Cardiac fibroblast (primary cell): ENCODE measurements at regions not wholly inside any gene's neighbourhood (a gene's known extent, or its start where the extent isn't known, plus 50 kb on each side); places are given as distances from the start of the nearest gene placed in this dataset.
"Not testable (repeated sequence)": the region's sequence is repeated elsewhere in the genome, so short reads cannot be mapped to it uniquely, and the experiment has no call there.

Source experiments
- DNase-seq, 2 donors: peaks; one replicate each; pipeline versions ENCODE4 v3.0.0 to v3.0.0-alpha.2; 2010; ENCODE audit warnings: low read depth in 2 of 2
- H3K4me3 ChIP-seq, 2 donors: replicated peaks in 1 of 2; 1 replicate in 1 of 2; 2 replicates in 1 of 2; pipeline ENCODE4 v1.5.1; 2011; ENCODE audit warnings: low read depth in 2 of 2, low read length in 2 of 2, mild to moderate bottlenecking in 2 of 2, moderate library complexity in 1 of 2
- TF ChIP-seq, protein P1 (sequence below): IDR thresholded peaks from one replicate; pipeline ENCODE4 v1.5.1; 2011; ENCODE audit warnings: low read depth, mild to moderate bottlenecking, low read length, inconsistent platforms

DNA sequence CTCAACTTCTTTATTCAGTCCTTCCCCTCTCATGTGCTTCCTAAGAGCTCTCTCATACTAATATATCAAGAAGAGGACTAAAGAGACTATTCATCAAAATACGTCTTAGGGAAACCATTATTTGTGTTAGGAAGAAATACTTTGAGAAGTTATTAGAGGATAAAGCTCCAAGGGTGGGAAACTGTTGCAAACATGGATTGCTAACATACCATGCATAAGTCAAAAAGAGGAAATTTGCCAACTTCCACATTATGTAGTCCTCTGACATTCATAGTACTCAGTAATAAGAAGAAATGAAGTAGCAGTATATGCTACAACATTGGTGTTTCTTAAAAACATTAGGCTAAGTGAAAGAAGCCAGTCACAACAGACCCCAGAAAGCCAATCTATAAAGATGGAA lies 128.8 kb upstream of the CLEC14A start:
- no peak for DNase-seq
- H3K4me3 ChIP-seq: no peak overlapping the region
- TF ChIP-seq, protein P1, sequence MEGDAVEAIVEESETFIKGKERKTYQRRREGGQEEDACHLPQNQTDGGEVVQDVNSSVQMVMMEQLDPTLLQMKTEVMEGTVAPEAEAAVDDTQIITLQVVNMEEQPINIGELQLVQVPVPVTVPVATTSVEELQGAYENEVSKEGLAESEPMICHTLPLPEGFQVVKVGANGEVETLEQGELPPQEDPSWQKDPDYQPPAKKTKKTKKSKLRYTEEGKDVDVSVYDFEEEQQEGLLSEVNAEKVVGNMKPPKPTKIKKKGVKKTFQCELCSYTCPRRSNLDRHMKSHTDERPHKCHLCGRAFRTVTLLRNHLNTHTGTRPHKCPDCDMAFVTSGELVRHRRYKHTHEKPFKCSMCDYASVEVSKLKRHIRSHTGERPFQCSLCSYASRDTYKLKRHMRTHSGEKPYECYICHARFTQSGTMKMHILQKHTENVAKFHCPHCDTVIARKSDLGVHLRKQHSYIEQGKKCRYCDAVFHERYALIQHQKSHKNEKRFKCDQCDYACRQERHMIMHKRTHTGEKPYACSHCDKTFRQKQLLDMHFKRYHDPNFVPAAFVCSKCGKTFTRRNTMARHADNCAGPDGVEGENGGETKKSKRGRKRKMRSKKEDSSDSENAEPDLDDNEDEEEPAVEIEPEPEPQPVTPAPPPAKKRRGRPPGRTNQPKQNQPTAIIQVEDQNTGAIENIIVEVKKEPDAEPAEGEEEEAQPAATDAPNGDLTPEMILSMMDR: no peak

DNA sequence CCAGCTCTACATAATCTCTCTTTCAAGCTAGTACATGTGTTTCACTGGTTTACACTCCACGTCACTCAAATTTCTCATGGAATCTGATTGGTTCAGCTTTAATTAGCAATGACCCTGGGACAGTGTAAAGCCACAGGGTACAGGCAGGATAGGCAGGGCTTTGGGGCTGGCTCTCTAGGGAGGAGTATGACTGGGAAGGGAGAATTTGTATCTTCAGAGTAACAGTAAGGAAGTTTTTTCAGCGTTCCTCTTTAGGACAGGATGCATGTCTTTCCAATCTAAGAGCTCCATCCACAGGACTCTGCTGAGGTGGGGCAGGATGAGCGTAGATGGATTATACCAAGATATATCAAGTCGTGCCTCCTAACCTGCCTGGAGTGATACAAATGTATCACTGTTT lies 112.0 kb upstream of the CLEC14A start:
- no peak for DNase-seq
- TF ChIP-seq, protein P1: no peak
- H3K4me3 ChIP-seq: no peak overlapping the region

DNA sequence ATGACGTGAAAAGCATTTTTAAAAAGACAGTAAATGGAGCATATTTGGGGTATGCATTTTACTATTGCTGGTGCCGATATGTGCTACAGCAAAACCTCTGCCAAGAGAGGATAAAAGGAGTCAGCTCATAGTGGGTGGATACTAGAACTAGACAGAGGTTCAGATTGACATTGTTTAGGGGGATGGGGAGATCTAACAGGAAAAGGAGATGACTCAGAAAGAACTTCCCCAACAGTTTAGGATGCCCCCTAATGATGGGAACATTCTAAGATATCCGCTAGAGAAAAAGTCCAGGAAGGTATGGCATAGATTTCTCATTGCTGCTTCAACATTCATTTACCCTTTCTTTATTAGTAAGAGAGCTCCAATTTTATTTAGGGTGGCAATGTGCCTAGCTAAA lies 110.5 kb upstream of the CLEC14A start:
- DNase-seq: peak; percentile 36 to 51
- TF ChIP-seq, protein P1: no peak
- no peak overlapping the region for H3K4me3 ChIP-seq

DNA sequence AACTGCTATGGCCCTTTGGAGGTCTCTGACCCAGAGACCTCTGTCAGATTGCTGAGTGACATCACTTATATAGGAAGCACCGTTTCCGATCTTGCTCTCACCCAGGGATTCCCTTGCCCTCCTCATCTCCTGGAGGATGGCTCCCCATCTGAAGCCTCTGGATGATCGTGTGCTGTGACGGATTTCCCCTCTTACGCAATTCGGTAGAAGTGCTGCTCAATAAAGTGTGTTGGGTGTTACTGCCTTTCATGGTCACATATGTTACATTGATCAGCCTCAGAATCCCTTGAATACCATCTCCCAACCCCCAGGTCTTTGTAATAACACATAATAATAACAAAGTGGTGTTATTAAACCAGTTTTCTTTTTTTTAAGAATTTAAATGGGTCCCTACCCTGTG lies 107.3 kb upstream of the CLEC14A start:
- TF ChIP-seq, protein P1: no peak
- DNase-seq: no peak
- no peak overlapping the region for H3K4me3 ChIP-seq

DNA sequence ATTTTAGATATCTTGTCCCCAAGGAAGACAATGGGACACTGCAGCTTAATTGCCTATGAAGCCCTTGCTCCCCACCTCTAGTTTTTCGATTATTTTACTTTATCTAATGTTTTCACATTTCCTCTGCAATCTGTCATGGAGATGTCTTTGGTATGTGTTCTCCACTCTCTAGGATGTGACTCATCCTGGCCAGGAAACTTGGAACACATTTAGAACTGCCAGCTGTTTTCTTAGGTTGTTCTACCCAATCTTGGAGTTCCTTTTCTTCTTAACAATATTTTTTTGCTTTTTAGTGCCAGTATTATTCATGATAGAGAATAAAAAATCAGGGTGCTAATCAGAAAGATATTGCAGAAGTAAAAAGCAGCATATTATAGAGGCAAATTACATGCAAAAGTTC lies 101.7 kb upstream of the CLEC14A start:
- DNase-seq: peak; percentile 91
- TF ChIP-seq, protein P1: no peak
- no peak overlapping the region for H3K4me3 ChIP-seq

DNA sequence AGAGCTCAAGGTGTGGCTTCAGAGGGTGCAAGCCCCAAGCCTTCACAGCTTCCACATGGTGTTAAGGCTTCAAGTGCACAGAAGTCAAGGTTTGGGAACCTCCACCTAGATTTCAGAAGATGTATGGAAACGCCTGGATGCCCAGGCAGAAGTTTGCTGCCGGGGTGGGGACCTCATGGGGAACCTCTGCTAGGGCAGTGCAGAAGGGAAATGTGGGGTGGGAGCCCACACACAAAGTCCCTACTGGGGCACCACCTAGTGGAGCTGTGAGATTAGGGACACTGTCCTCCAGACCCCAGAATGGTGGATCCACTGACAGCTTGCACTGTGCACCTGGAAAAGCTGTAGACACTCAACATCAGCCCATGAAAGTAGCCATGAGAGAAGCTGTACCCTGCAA lies 99.6 kb upstream of the CLEC14A start:
- DNase-seq, H3K4me3 ChIP-seq: not testable (repeated sequence)

DNA sequence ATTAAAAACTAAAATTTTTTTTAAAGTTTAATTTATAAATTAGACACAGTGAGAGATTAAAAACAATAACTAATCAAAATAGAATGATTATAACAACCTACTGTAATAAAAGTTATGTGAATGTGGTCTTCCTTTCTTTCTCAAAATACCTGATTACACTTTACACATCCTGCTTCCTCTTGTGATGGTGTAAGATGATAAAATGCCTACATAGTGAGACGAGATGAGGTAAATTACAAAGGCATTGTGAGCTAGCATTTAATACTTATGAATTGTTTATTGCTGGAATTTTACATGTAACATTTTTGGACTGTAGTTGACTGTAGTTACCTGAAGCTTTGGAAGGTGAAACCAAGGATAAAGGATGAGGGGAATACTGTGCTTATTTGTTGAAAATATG lies 94.2 kb upstream of the CLEC14A start:
- no peak for DNase-seq
- TF ChIP-seq, protein P1: no peak
- no peak overlapping the region for H3K4me3 ChIP-seq
